ENCODE measurements at regions not wholly inside any gene's neighbourhood (a gene's known extent, or its start where the extent isn't known, plus 50 kb on each side); places are given as distances from the start of the nearest gene placed in this dataset.

DNA sequence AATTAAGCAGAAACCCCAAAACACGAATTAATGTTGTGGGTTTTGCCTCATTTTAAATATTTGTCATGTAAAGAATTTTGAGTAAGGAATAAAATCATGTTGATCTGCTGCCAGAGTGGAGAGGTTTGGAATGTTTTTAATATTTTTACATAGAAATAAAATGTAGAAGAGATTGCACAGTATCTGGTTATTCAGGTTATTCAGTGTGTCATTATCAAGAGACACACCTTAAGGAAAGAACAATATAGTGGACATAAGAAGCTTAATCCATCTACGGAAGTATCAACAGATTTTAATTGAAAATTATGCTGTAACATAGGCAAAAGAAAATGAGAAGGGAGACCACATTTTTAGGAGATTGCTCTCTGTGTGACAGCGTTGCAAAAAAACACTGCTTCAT lies 410.4 kb downstream of the MED10 start:
- no peak overlapping the region for H3K27ac ChIP-seq
- TF ChIP-seq ZFX (IDR thresholded peaks at IDR 0.05) = no peak
- TF ChIP-seq, protein P1, sequence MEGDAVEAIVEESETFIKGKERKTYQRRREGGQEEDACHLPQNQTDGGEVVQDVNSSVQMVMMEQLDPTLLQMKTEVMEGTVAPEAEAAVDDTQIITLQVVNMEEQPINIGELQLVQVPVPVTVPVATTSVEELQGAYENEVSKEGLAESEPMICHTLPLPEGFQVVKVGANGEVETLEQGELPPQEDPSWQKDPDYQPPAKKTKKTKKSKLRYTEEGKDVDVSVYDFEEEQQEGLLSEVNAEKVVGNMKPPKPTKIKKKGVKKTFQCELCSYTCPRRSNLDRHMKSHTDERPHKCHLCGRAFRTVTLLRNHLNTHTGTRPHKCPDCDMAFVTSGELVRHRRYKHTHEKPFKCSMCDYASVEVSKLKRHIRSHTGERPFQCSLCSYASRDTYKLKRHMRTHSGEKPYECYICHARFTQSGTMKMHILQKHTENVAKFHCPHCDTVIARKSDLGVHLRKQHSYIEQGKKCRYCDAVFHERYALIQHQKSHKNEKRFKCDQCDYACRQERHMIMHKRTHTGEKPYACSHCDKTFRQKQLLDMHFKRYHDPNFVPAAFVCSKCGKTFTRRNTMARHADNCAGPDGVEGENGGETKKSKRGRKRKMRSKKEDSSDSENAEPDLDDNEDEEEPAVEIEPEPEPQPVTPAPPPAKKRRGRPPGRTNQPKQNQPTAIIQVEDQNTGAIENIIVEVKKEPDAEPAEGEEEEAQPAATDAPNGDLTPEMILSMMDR (conservative IDR thresholded peaks at IDR 0.05) = no peak

DNA sequence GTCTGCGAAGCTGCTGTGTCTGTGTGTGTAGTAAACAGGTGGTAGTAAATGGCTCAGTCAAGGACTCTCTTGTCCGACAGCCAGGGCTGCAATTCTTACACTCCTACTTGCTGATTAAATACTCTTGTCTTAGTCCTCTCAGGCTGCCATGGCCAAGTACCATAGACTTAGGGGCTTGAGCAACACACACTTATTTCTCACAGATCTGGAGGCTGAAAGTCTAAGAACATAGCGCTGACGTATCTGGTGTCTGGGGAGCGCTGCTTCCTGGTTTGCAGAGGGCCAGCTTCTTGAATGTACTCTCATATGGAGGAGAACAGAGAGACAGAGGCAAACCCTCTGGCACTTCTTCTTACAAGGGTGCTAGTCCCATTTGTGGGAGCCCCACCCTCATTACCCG lies 411.0 kb downstream of the MED10 start:
- no peak overlapping the region for H3K27ac ChIP-seq

DNA sequence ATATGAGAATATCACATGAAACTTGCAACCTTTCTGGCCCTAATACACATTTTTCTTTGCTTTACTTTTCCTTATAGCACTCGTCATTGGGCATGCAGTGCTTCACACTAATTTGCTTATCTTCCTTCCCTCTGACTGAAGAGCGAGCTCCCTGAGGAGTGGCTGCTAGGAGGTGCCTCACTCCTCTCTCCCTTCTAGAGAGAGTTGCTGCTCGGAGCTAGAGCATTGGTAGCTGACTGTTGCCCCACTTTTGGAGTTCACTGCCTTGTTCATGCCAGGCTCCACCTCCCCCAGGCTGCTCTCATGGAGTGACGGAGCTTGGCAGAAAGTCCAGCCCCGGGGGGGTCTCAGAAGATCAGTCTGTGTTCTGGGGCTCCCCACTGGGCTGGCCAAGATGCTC lies 413.2 kb downstream of the MED10 start:
- no peak overlapping the region for H3K27ac ChIP-seq
- TF ChIP-seq ZFX (IDR thresholded peaks at IDR 0.05) = no peak
- TF ChIP-seq, protein P1 (conservative IDR thresholded peaks at IDR 0.05) = no peak

More for the DNA sequence above, 411.0 kb downstream of the MED10 start:
- TF ChIP-seq, protein P1 (conservative IDR thresholded peaks at IDR 0.05) = no peak
- TF ChIP-seq ZFX (IDR thresholded peaks at IDR 0.05) = no peak

DNA sequence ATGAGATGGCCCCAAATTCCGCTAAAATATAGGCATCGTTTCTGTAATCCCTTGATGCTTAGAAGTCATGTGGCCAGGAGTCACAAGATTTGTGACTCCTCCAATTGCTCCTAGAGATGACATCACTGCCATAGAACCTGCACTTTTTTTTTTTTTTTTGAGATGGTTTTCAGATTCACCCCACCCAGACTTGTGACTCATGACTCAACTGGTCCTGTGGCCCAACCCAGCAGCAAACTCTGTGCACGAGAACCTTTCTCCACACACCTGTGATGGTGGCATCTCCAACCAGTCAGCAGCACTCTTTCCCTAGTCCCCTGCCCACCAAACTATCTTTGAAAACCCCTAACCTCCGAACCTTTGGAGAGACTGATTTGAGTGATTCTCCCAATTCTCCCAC lies 414.0 kb downstream of the MED10 start:
- no peak overlapping the region for H3K27ac ChIP-seq
- no peak for TF ChIP-seq ZFX (IDR thresholded peaks at IDR 0.05)
- TF ChIP-seq, protein P1 (conservative IDR thresholded peaks at IDR 0.05) = no peak

DNA sequence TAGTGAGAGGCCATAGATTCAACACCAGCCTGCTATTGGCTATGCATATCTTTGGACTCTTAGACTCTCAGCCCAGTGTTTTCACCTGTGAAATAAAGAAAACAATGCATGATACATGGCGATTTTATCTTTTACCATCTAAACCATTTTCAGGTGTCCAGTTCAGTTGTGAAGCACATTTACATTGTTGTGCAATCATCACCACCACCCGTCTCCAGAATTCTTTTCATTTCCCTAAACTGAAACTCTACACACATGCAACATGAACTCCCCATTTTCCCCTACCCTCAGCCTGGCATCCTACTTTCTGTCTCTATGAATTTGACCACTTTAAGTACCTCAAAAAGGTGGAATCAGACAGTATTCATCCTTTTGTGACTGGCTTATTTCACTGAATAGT lies 420.6 kb downstream of the MED10 start:
- H3K27ac ChIP-seq = no peak overlapping the region
- TF ChIP-seq, protein P1 (conservative IDR thresholded peaks at IDR 0.05) = no peak
- TF ChIP-seq ZFX (IDR thresholded peaks at IDR 0.05) = no peak

DNA sequence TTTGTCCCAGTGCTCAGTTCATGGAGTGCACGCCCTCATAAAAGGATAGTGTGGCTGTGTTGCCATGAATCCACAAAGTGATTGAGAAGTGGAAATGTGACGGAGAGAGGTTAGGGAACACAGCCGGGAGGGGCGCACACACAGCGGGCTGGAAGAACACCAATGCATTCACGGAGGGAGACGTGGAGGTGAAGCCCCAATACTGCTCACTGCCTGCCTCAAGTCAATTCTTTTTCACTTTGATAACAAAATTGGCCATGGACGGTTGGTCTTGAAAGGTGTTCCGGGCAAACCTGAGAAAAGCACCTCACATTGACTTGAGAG lies 424.1 kb downstream of the MED10 start:
- H3K27ac ChIP-seq = no peak overlapping the region
- TF ChIP-seq, protein P1 (conservative IDR thresholded peaks at IDR 0.05) = no peak
- no peak for TF ChIP-seq ZFX (IDR thresholded peaks at IDR 0.05)

DNA sequence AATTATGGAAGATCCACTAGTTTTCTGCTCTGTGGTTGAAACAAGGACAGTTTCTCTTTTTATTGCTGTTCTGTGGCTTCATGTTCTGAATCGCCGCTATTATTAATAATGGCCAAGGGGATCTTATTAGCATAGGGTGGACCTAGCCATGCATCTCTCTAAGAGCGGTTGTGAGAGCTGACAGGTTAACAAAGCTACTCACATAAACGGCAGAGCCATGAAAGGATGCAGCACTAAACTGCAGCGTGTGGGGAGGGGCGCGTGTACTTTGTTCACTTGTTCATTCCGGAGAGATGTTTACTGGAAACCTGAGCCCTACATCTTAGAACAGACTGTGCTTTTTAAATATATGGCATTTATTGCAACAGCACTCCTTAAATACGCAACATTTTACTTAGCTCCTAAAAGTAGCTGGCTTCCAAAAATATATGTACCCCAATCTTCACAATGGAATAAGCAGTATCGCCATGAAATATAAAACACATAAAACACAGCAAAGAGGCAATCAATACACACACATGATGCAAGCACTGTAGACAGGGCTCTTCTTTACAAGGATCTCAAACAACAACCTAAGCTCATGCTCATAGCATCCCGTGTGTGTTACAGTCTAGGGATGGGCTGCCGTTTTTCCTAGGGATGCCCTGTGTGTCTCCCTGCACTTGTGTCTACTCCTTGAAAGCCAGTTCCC lies 424.6 kb downstream of the MED10 start:
- TF ChIP-seq ZFX (IDR thresholded peaks at IDR 0.05) = no peak
- TF ChIP-seq, protein P1 (conservative IDR thresholded peaks at IDR 0.05) = no peak

More for the DNA sequence above, 424.6 kb downstream of the MED10 start:
- no peak overlapping the region for H3K27ac ChIP-seq
